ENCODE measurements at regions not wholly inside any gene's neighbourhood (a gene's known extent, or its start where the extent isn't known, plus 50 kb on each side); places are given as distances from the start of the nearest gene placed in this dataset.

DNA sequence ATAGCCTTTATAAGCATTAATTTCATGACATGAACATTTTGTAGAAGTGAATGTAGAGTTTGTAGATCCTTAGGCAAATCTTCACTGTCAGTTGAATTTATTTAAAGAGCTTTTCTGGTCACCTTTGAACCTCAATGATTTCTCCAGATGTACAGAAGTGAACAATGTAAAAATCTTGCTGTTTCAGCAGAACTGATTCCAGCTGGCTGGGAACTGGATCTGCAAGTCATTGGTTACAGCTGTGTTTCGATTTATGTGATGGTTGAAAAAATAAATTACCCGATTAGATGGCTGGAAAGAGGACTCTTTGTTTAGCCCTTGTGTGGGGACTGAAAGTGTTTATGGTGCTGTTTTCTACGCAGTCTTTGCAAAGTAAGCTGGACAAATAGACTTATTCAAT, 849.8 kb downstream of the USP25 start:
- DNase-seq, result peak in 4 of 51 donors; percentile 10 to 71 (median 26)

DNA sequence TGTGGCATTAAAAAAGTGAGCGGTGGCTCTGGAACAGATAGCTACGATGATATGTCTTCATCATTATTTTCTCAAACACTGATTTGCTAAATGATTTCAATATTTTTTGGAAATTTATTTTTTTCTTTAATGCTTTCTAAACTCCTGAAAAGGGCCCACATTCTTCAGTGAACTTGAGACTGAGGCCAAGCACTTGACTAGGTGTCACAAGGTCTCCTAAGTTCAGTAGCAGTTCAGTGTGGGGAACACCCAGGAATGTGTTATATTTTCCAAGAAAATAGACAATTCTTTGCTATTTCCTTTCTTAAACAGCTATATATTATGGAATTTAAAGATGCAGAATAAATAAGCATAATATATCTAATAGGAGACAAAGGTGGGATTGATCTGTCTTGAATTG, 850.9 kb downstream of the USP25 start:
- DNase-seq, result no peak

DNA sequence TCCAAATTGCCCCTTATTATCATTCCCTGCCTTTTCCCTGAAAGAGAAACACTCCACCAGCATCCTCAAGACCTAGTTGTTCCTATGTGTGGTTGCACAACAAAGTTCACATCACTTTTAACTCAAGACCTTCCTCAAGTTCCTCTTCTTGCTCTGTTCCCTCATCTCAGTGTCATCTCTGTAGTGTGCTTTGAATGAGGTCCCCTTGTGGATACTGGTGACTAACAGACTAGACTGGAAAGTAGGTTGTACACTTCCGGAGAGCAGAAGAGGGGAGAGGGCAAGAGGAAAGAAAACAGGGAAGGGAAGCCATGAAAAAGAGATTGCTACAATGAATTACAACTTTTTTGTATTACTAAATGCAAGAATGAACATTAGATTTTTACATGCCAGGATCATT, 853.8 kb downstream of the USP25 start:
- no peak for DNase-seq

GRCh38 chr21:16584756-16585155, 855.0 kb downstream of the USP25 start:
- DNase-seq, result no peak

GRCh38 chr21:16585896-16586295, 856.1 kb downstream of the USP25 start:
- DNase-seq, result no peak

GRCh38 chr21:16587141-16587581, 857.4 kb downstream of the USP25 start:
- peak in 42 of 51 donors; percentile 8 to 85 (median 47) for DNase-seq

- peak in 8 of 51 donors; percentile 4 to 79 (median 47) for DNase-seq
These were observed 858.0 kb downstream of the USP25 start for GRCh38 chr21:16587681-16588375.

- DNase-seq, result peak; percentile 22 to 94 (median 77)
These were observed 858.7 kb downstream of the USP25 start for GRCh38 chr21:16588433-16588860.

DNA sequence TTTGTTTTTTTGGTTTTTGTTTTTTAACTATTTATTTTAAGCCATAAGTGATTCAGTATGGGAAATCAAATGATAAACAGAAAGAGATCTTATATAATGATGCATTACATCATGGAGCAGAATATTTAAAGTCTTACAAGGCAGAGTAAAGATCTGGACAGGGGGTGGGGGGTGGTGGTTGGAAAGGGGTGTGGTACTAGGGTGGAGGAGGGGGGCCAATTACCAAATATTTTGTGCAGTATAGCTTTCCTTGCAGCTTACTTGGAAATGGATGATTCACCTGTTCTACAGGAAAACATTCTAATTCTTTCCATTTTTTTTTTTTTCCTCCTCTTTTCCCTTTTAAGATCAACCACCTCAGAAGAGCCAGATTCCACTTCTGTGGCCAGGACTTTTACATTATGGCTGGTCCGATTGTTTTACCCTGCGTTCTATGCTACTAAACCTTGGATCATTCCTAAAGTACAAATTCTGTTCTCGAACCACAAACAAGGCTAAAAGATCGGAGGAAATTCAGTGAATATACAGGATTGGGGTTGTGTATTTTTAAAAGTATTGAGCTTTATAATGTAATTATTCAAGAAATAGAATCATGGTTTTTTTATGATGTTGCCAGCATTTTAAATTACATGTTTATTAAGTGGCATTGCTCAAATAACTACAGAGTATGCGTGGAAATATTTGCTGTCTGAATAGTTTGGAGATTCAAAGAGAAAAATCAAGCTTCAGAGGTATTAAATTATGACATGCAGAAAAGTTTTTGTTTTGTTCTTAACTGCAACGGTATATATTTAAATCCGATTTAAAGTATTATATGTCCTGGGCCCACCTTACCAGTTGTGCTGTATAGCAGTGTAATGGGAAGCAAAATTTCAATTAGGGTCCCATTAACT, 859.5 kb downstream of the USP25 start:
- peak in 1 of 51 donors; percentile 60 for DNase-seq

DNA sequence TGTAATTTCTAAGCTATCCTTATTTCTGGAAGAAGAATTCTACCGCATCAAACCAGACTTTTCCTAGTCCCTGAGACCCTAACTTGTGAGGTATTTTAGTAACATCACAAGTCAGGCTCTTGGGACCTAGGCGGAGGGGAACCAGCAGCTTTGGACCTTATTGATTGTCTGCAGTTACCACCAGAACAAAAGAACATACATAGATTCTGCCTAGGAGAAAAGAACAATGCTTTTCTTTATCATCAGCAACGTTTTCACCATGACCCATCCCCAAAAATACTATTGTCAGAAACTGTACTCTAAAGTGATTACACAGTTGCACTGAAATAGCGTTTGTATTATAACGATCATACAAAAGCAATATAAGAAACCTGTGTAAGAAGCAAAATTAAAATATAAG, 860.4 kb downstream of the USP25 start:
- peak in 2 of 51 donors; percentile 39 to 40 for DNase-seq

- DNase-seq, result no peak
These were observed 861.0 kb downstream of the USP25 start for GRCh38 chr21:16590641-16591292.

- peak in 4 of 51 donors; percentile 1 to 16 (median 8) for DNase-seq
These were observed 862.6 kb downstream of the USP25 start for GRCh38 chr21:16592381-16592780.

- DNase-seq, result no peak
These were observed 864.4 kb downstream of the USP25 start for GRCh38 chr21:16594191-16594590.

- DNase-seq, result no peak
These were observed 866.6 kb downstream of the USP25 start for GRCh38 chr21:16596369-16596768.

DNA sequence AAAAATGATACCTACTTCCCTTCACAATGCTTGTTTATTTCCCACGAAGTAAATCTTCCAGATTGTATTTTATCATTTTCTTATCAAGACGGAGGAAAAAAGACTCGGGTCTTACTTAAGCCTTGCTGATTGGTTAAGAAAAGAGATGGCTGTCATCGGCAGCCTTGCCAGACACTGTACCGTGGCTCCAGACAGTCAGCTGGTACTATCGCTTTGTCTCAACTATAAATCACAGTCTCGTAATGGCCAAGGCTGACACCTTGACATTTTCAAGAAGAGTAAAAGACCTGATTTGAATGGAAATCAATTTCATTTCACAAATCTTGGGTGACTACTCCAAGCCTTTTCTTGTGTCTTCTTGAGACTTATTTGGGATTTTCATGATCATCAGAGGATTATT, 868.0 kb downstream of the USP25 start:
- DNase-seq, result no peak

- peak in 5 of 51 donors; percentile 5 to 57 (median 21) for DNase-seq
These were observed 875.8 kb downstream of the USP25 start for GRCh38 chr21:16605597-16605996.

DNA sequence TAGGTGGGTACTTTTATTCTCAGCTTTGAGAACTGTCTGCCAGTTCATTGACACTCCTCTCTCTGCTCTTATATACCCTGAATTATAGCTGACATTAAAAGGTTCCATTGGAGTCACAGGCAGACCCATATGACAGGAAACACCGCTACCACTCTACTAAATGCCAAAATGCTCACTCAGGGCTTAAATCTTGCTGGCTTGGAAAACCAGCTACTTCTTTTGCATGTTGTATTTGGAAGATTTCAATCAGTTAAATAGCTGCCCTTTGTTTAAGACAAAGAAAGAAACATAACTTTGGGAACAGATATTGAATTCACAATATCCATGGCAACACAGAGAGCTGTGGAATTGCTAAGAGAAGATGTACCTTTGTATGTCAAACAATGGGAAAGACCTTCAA, 876.5 kb downstream of the USP25 start:
- peak in 1 of 51 donors; percentile 12 for DNase-seq

- DNase-seq, result no peak
These were observed 878.5 kb downstream of the USP25 start for GRCh38 chr21:16608209-16608830.

GRCh38 chr21:16619281-16619680, 889.5 kb downstream of the USP25 start:
- no peak for DNase-seq

DNA sequence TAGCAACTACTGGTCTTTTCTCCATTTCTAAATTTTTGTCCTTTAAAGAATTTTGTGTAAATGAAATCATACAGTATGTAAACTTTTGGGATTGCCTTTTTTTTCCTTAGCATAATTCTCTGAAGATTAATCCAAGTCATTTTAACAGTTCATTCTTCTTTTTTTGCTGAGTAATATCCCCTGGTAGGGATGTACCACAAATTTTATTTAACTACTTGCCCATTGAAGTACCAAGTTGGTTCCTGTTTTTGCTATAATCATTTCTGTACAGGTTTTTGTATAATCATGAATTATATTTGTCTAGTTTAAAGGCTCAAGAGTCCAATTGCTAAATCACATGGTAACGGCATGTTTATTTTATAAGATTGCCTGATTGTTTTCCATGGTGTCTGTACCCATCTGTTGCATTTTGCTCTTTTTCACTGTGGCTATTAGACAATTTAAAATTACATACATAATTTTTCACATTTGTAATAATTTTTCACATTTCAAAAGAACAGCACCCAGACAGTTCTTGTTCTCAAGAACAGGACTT, 891.1 kb downstream of the USP25 start:
- no peak for DNase-seq

GRCh38 chr21:16624479-16625118, 888.2 kb upstream of the CXADR start:
- peak in 1 of 51 donors; percentile 2 for DNase-seq
